GM19372 (cell line): ENCODE measurements at regions not wholly inside any gene's neighbourhood (a gene's known extent, or its start where the extent isn't known, plus 50 kb on each side); places are given as distances from the start of the nearest gene placed in this dataset.

Source experiments
- ATAC-seq: cut with Tn5 transposase; IDR thresholded peaks from one replicate; pipeline ENCODE4 v1.9.1; 2021; ENCODE audit warnings: mild to moderate bottlenecking, low read depth, moderate library complexity; ENCODE audit not compliant: unreplicated experiment

- ATAC-seq, result no peak
Measured at GRCh38 chr11:97956904-97957303, 1063.8 kb upstream of the CNTN5 start.

GRCh38 chr11:97961431-97961830 is 1059.3 kb upstream of the CNTN5 start:
- no peak for ATAC-seq

DNA sequence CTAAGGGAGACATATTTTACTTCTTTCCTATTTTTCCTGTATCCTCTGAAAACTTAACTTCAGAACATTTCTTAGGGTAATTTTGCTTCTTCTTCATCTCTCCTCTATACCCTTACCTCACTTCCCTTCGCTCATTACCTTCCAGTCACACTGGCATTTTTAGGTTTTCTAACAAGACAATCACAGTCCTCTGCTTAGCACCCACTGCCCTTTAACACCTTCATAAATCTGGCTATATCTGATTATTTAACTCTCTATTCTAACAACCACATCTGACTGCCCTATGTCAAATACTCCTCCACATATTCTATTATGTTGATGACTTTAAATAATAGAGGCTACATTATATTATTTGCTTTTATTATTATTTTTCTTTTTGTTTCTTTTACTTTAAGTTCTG is 1058.0 kb upstream of the CNTN5 start:
- ATAC-seq, result no peak

GRCh38 chr11:97963528-97964331 is 1057.0 kb upstream of the CNTN5 start:
- no peak for ATAC-seq

- no peak for ATAC-seq
Measured at GRCh38 chr11:97964332-97965004, 1056.3 kb upstream of the CNTN5 start.

- no peak for ATAC-seq
Measured at GRCh38 chr11:97965849-97966646, 1054.7 kb upstream of the CNTN5 start.

DNA sequence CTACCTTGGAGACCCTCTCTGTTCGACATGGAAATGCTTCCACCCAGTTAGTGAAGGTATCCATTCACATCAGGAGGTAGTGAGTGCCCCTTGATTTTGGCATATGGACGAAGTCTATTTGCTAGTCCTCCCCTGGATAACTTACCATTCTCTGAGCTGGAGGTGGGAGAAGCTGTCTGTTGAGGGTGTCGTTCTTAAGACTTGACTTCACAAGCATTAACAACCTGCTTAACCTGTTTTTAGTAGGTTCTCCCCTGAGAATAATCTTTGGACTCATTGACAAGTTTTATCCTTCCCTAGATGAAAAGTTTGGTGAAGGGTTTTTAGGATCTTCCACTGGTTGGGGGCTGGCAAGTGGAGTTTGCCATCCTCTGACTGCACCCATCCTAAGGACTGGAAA is 1053.8 kb upstream of the CNTN5 start:
- no peak for ATAC-seq

GRCh38 chr11:97968071-97968470 is 1052.7 kb upstream of the CNTN5 start:
- no peak for ATAC-seq

DNA sequence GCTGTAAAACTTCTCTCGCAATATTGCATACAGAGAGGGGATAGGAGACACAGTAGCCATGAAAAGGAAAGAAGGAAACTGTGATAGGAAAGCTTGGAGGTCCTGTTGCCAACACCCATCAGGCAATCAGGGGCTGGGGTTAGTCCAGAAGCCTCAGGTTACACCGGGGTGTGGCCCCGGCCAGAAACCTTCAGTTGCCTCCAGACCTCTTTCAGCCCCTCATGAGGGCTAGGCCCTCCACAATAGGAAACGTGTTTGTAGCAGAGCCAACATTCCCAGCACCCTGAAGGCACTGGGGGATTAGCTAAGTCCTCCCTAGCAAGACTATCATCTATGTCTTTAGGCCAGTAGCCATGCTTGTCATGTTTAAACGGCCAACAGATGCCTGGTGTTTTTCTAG is 1048.0 kb upstream of the CNTN5 start:
- no peak for ATAC-seq

DNA sequence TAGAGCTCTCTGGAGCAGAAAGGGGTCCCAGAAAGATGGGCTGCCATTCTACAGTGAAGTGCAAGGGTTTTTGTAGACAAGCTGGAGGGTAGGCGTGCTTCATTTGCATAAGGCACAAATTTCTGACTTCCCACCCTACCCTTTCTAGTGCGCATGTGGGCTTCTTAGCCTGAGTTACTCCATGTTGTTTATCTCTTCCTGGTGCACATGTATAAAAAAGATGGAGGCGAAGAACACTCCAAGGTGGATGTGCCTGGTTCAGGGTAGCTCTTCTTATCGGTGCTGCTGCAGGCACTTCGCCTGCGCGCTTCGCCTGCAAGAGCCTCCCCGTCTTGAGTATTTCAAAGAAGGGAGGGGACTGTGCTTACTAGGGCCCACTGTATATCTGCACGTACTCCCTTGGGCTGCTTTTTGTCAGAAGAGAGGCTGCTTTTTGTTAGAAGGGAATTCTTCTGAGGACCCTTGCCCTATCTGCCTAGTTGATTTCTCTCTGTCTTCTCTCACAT is 1047.3 kb upstream of the CNTN5 start:
- ATAC-seq, result no peak

GRCh38 chr11:97974798-97975498 is 1045.8 kb upstream of the CNTN5 start:
- no peak for ATAC-seq

DNA sequence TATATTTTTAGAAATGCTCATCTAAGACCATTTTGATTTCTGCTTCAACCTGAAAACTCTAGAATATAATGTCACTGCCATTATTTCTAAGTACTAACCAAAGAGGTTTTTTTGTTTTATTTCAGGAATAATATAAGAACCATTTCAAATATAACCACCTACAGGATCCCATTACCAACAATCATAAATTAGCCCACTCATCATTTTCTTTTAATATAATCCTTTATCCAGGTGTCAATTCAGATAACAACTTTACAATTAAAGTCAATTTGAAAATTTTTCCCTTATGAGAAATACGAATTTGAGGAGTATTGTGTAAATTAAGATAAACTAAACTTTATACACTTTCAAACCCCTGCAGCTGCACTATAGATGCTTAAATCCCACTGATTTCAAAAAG is 1043.0 kb upstream of the CNTN5 start:
- no peak for ATAC-seq

DNA sequence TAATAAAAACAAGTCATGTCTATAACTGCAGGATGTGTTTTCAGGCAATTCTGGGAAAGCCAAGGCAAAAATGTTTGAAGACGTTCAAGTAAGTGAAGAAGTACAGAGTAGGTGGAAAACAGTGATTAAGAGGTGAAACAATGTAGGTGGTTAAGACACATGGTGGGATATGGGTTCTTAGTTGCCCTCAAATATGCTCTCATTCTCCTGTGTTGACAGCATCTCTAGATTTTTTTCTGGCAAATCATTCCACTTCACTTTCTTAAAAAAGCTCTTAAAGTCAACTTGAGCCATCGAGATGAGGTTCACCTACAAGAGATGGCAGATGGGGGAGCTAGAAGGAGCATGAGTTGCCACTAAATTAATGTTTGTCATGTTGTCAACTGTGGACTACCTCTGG is 1041.0 kb upstream of the CNTN5 start:
- ATAC-seq, result no peak

GRCh38 chr11:97982512-97982911 is 1038.2 kb upstream of the CNTN5 start:
- no peak for ATAC-seq

DNA sequence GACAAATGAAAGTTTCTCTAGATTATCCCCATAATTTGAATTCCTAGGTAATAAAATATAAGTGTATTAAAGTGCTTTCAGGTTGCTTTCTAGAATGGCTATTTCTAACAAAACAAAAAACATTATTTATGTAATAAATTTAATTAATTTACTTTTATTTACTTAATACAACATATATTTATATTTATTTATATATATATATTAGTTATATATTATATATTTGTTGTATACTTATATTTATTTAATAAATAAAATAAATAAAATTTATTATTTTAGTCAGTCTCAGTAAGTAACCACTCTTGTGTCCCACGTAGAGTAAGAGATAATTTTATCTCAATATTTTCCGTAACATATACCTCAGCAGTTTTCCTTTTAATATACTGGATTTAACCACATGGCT is 1031.6 kb upstream of the CNTN5 start:
- no peak for ATAC-seq

DNA sequence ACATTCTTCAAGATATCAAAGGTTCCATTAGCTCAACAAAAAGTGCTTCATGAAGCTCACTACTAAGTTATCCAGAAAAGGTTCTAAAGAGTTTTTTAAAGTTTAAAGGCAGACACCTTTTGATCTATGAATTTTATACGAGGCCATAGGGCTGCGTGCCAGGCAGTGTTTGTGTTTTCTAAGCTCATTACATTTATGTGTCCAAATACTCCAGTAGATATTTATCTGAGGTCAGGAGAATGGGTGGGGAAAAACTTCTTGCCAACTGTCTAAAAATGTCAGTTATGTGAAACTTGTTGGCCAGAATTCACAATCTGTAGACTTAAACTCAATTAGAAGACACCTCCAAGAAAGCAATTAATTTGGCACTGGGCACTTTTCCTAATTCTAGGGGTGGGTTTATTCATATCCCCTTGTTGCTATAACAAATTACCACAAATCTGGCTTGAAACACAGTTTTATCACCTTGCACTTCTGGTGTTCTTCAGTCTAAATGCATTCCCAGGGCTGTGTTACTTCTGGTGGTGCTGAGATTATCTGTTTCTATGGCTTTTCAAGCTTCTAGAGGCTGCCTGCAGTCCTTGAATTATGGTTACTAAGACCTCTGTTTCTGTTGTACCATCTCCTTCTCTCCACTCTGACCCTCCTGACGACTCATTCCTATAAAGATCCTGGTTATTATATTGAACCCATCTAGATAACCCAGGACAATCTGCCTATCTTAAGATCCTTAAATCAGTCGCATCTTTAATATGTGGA is 1030.4 kb upstream of the CNTN5 start:
- ATAC-seq, result no peak

GRCh38 chr11:97993562-97993961 is 1027.2 kb upstream of the CNTN5 start:
- no peak for ATAC-seq

- ATAC-seq, result no peak
Measured at GRCh38 chr11:97995874-97996273, 1024.9 kb upstream of the CNTN5 start.

DNA sequence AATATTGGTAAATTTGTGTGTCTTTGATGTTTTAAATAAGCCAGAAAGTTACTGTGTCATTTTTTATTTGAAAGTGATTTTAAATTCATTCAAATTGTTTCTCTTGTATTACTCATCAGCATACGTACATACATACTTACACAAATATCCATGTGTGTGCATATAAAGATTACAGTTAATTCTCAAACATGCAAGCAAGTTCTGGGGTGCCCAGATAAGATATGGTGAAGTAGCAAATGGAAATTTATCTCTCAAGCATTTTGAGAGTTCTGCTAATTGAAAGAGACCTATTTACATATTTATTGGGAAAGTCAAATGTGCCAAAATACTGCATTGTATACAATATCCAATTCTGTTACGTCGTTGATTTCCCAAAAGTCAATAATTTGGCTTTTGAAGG is 1024.0 kb upstream of the CNTN5 start:
- no peak for ATAC-seq
